GM10248 (cell line): ENCODE measurements at regions not wholly inside any gene's neighbourhood (a gene's known extent, or its start where the extent isn't known, plus 50 kb on each side); places are given as distances from the start of the nearest gene placed in this dataset.
"Not testable (repeated sequence)": the region's sequence is repeated elsewhere in the genome, so short reads cannot be mapped to it uniquely, and the experiment has no call there.

Experiments used
- CTCF ChIA-PET: fragments of 300-600 bp; sonication (Branson Sonifier 250); formaldehyde crosslinking; extraction: SDS; loops from one replicate; lab custom pipeline; 2021; ENCODE audit warnings: antibody characterized with exemption; lab: Yijun Ruan, JAX
- POLR2A ChIA-PET: fragments of 350-650 bp; sonication (Branson Sonifier 250); formaldehyde crosslinking; extraction: SDS; loops from one replicate; lab custom pipeline; 2020; ENCODE audit warnings: antibody characterized with exemption; lab: Yijun Ruan, JAX
- DNase-seq: peaks from one replicate; pipeline ENCODE4 v3.0.0; 2012; ENCODE audit errors: extremely low spot score
- CTCF ChIP-seq: IDR thresholded peaks from 2 replicates; pipeline ENCODE4 v1.5.1; 2012; ENCODE audit warnings: mild to moderate bottlenecking, low read depth; ENCODE audit errors: extremely low read depth, missing control alignments, control extremely low read depth

DNA sequence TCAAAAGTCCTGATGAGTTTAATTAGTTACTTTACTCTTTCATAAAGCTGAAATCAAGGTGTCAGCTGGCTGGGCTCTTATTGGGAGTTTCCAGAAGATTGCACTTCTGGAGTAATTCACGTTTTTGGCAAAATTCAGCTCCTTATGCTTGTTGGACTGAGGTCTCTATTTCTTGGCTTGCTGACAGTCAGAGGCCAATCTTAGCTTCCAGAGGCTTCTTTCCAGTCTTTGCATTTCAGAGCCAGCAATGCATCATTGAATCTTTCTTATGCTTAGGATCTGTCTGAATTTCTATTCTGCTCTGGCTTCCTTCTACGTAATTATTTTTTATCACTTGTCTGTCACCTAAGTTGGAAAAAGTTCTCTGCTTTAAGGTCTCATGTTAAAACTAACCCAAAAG lies 91.4 kb upstream of the SYN3 start:
- no peak for DNase-seq
- CTCF ChIA-PET: no interaction called here
- no peak for TF ChIP-seq CTCF
- POLR2A ChIA-PET: no interaction called here

DNA sequence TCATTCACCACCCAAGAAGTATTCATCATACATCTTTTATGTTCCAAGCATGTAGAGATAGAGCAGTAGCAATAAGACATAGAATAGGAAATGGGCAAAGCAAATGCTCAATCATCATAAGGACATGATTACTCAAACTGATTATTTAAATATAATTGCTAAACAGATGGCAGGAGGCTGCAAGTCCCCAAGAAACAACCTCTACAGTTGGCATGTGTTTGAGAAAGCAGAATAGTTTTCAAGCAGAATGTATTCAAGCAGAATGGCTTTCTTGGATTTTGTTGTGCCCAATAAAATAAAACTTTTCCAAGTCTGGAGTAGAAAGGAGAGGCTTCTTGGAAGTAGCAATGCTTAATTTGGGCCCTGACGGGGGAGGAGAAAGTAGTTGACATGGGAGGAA lies 86.5 kb upstream of the SYN3 start:
- no peak for DNase-seq
- POLR2A ChIA-PET: no interaction called here
- CTCF ChIA-PET: interaction anchor here (0.7 kb wide), 1 partner anchor 59 kb away, joined by 3 read pairs; no protein-coding TSS in a partner anchor
- no peak for TF ChIP-seq CTCF

GRCh38 chr22:33142282-33143055 lies 84.3 kb upstream of the SYN3 start:
- DNase-seq: no peak
- ChIA-PET POLR2A (no interaction called here), CTCF (interaction anchor here (1.0 kb wide), 1 partner anchor 16 kb away, joined by 3 read pairs; no protein-coding TSS in a partner anchor)
- TF ChIP-seq CTCF: no peak

DNA sequence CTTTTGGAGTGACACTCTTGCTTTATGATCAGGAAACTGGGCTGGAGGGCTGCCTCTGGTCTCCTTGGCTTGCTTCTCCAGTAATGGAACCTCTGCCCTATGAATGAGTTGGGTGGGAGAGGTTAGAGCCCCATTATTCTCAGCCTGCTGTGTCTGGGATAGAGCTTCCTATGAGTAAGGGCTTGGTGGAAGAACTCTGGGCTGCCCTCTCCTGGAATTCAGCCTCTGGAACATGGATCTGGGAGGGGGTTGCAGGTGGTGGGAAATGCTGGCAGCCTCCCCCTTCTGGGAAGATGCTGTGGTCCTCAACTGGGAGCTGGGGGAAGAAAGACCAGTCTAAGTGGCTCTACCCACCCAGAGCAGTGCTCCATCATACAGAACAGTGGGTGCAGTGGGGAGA lies 81.8 kb upstream of the SYN3 start:
- POLR2A ChIA-PET: no interaction called here
- TF ChIP-seq CTCF: no peak
- CTCF ChIA-PET: interaction anchor here (1.1 to 1.4 kb wide), 2 partner anchors 11 to 32 kb away, joined by 3 read pairs; no protein-coding TSS in a partner anchor
- DNase-seq: no peak

- POLR2A ChIA-PET, DNase-seq, CTCF ChIA-PET: not testable (repeated sequence)
These were observed 80.2 kb upstream of the SYN3 start for GRCh38 chr22:33138333-33138732.

DNA sequence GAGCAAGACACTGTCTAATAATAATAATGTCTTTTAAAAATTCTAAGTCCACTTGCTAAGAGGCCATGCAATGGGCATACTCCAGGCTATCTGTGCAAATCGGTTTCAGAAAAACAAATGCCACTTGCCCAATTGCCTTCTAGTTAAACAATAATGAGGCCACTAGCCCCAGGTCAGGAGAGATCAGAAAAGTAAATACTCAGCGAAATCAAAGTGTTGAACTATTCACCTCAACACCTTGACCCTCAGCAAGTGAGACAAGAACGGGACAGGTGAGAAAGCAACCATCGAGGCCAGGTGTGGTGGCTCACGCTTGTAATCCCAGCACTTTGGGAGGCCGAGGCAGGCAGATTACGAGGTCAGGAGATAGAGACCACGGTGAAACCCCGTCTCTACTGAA lies 72.3 kb upstream of the SYN3 start:
- TF ChIP-seq CTCF: no peak
- no peak for DNase-seq
- POLR2A ChIA-PET: no interaction called here
- CTCF ChIA-PET: no interaction called here

- no peak for DNase-seq
- TF ChIP-seq CTCF: no peak
- ChIA-PET POLR2A (no interaction called here), CTCF (no interaction called here)
These were observed 71.4 kb upstream of the SYN3 start for GRCh38 chr22:33129621-33130020.
